ENCODE measurements at regions not wholly inside any gene's neighbourhood (a gene's known extent, or its start where the extent isn't known, plus 50 kb on each side); places are given as distances from the start of the nearest gene placed in this dataset.

DNA sequence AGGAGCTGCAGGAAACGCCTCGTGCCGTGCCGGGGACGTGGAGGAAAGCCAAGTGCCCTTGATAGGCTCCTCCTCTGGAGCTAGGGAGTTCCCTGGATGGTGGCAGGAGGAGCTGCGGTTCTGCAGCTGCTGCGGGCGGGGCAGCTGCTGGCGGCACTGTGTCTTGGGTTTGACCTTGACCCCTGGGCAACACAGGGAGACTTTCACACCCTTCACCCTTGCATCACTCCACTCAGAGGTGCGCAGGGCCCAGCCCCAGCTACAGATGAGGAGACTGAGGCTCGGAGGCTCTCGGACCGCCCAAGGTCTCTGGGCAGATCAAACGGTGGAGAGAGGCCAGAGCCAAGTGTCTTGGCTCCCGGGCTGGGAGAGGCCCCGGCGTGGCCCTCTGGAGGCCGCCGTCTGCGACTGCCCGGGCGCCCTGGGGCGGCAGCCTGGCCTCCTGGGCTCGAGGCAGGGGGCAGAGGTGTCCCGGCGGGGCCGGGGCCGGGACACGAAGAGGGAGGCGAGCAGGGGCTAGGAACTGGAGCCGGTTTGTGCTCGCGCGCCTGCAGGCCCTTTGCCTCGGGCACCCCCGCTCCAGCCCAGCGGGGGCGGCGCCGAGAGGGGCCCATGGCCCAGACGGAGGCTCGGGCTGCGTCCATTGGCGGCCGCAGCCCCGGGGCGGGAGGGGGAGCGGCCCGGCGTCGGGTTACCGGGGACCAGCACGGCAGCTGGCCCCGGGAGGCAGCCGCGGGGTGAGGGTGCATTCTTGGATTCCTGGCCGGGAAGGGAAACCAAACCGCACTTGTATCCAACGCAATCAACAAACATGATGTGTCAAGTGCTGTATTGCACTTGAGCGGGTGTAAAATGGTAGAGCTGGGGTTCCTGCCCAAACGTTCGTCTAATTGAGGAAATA is 129.6 kb upstream of the SLC1A4 start (continued):
- TF ChIP-seq, protein P1, sequence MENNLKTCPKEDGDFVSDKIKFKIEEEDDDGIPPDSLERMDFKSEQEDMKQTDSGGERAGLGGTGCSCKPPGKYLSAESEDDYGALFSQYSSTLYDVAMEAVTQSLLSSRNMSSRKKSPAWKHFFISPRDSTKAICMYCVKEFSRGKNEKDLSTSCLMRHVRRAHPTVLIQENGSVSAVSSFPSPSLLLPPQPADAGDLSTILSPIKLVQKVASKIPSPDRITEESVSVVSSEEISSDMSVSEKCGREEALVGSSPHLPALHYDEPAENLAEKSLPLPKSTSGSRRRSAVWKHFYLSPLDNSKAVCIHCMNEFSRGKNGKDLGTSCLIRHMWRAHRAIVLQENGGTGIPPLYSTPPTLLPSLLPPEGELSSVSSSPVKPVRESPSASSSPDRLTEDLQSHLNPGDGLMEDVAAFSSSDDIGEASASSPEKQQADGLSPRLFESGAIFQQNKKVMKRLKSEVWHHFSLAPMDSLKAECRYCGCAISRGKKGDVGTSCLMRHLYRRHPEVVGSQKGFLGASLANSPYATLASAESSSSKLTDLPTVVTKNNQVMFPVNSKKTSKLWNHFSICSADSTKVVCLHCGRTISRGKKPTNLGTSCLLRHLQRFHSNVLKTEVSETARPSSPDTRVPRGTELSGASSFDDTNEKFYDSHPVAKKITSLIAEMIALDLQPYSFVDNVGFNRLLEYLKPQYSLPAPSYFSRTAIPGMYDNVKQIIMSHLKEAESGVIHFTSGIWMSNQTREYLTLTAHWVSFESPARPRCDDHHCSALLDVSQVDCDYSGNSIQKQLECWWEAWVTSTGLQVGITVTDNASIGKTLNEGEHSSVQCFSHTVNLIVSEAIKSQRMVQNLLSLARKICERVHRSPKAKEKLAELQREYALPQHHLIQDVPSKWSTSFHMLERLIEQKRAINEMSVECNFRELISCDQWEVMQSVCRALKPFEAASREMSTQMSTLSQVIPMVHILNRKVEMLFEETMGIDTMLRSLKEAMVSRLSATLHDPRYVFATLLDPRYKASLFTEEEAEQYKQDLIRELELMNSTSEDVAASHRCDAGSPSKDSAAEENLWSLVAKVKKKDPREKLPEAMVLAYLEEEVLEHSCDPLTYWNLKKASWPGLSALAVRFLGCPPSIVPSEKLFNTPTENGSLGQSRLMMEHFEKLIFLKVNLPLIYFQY (CRISPR knock-in tag; IDR thresholded peaks at IDR 0.05; ENCODE audit: borderline replicate concordance) = no peak
- no peak for TF ChIP-seq CREB3 (CRISPR knock-in tag; IDR thresholded peaks at IDR 0.05)
- no peak for TF ChIP-seq ISX (CRISPR knock-in tag; conservative IDR thresholded peaks at IDR 0.05)
- TF ChIP-seq ZNF20 (CRISPR knock-in tag; IDR thresholded peaks at IDR 0.05) = no peak
- 0 out of 2 replicates have a peak, but pooled peaks have one; percentile 69 for TF ChIP-seq ZNF577 (CRISPR knock-in tag; IDR thresholded peaks at IDR 0.05; ENCODE audit: borderline replicate concordance, low read depth)
- TF ChIP-seq ZNF101 (CRISPR knock-in tag; IDR thresholded peaks at IDR 0.05; ENCODE audit: borderline replicate concordance, low read depth) = peak; percentile 33; the same call in 1 of the 2 replicates
- TF ChIP-seq ZNF251 (CRISPR knock-in tag; IDR thresholded peaks at IDR 0.05) = no peak
- no peak for TF ChIP-seq ZNF12 (CRISPR knock-in tag; IDR thresholded peaks at IDR 0.05)
- TF ChIP-seq MTERF4 (CRISPR knock-in tag; IDR thresholded peaks at IDR 0.05) = no peak
- TF ChIP-seq ZBTB39 (CRISPR knock-in tag; IDR thresholded peaks at IDR 0.05) = no peak
- TF ChIP-seq ZNF75D (CRISPR knock-in tag; IDR thresholded peaks at IDR 0.05; ENCODE audit: borderline replicate concordance) = no peak
- TF ChIP-seq RXRA (CRISPR knock-in tag; IDR thresholded peaks at IDR 0.05) = peak; percentile 43; the same call in 1 of the 2 replicates
- no peak for TF ChIP-seq KAT2B (IDR thresholded peaks at IDR 0.05; ENCODE audit: borderline replicate concordance, low read depth, low read length)
- TF ChIP-seq, protein P2, sequence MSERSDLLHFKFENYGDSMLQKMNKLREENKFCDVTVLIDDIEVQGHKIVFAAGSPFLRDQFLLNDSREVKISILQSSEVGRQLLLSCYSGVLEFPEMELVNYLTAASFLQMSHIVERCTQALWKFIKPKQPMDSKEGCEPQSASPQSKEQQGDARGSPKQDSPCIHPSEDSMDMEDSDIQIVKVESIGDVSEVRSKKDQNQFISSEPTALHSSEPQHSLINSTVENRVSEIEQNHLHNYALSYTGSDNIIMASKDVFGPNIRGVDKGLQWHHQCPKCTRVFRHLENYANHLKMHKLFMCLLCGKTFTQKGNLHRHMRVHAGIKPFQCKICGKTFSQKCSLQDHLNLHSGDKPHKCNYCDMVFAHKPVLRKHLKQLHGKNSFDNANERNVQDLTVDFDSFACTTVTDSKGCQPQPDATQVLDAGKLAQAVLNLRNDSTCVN (CRISPR knock-in tag; IDR thresholded peaks at IDR 0.05; ENCODE audit: borderline replicate concordance) = 0 out of 2 replicates have a peak, but pooled peaks have one; percentile 30
- no peak for TF ChIP-seq ZFP1 (CRISPR knock-in tag; IDR thresholded peaks at IDR 0.05)
- TF ChIP-seq PRPF4 (IDR thresholded peaks at IDR 0.05; ENCODE audit: low read depth, low read length, poor library complexity, severe bottlenecking) = no peak
- no peak for TF ChIP-seq CEBPB (IDR thresholded peaks at IDR 0.05; ENCODE audit: borderline replicate concordance, low read depth, low read length)

Data from HepG2 (cell line).